PC-9 (cell line): ENCODE measurements at regions not wholly inside any gene's neighbourhood (a gene's known extent, or its start where the extent isn't known, plus 50 kb on each side); places are given as distances from the start of the nearest gene placed in this dataset.

Experiments used
- BruUV-seq: library from RNA; stranded (reverse); fragments of 400-500 nt; replicated peaks from 2 replicates; lab custom pipeline; 2021; lab: Mats Ljungman, UMichigan
- CTCF ChIA-PET: fragments of 300-600 bp; sonication (Branson Sonifier 250); formaldehyde crosslinking; loops from one replicate; lab custom pipeline; 2022; ENCODE audit warnings: antibody characterized with exemption; lab: Charles Lee
- POLR2A ChIA-PET: fragments of 300-600 bp; sonication (Branson Sonifier 250); formaldehyde crosslinking; loops from one replicate; lab custom pipeline; 2022; ENCODE audit warnings: antibody characterized with exemption; ENCODE audit not compliant: unreplicated experiment; lab: Charles Lee
- DNase-seq, 2 experiments: peaks; one replicate each; pipeline versions ENCODE4 v3.0.0 to v3.0.0-alpha.2; 2015 to 2022; ENCODE audit warnings: mixed read lengths in 1 of 2
- H2AFZ ChIP-seq: fragments of 200-600 bp; sonication (generic); 2 replicates; pipeline ENCODE4 v1.8.1; 2017; ENCODE audit warnings: antibody characterized with exemption
- H3F3A ChIP-seq: fragments of 200-600 bp; sonication (generic); 2 replicates; pipeline ENCODE4 v1.8.1; 2017; ENCODE audit warnings: antibody characterized with exemption, mild to moderate bottlenecking, low read depth; ENCODE audit not compliant: insufficient read depth
- H3K27ac ChIP-seq: fragments of 200-600 bp; sonication (generic); 2 replicates; pipeline ENCODE4 v1.6.1; 2016; ENCODE audit warnings: mixed run types
- H3K27me3 ChIP-seq: fragments of 200-600 bp; sonication (generic); 2 replicates; pipeline ENCODE4 v1.6.1; 2016; ENCODE audit warnings: low read depth, mixed run types; ENCODE audit not compliant: insufficient read depth
- H3K36me3 ChIP-seq: fragments of 200-600 bp; sonication (generic); 2 replicates; pipeline ENCODE4 v1.6.1; 2016; ENCODE audit warnings: low read depth, mixed run types
- H3K4me1 ChIP-seq: fragments of 200-600 bp; sonication (generic); replicated peaks from 2 replicates; pipeline ENCODE4 v1.6.1; 2016; ENCODE audit warnings: mixed run types; ENCODE audit not compliant: insufficient read depth
- H3K4me2 ChIP-seq: fragments of 200-600 bp; sonication (generic); 2 replicates; pipeline ENCODE4 v1.6.1; 2017; ENCODE audit warnings: mixed run types
- H3K4me3 ChIP-seq: fragments of 200-600 bp; sonication (generic); 2 replicates; pipeline ENCODE4 v1.6.1; 2016; ENCODE audit warnings: mixed run types
- H3K79me2 ChIP-seq: fragments of 200-600 bp; sonication (generic); 2 replicates; pipeline ENCODE4 v1.6.1; 2017; ENCODE audit warnings: low read depth, mixed run types
- H3K9me2 ChIP-seq: fragments of 200-600 bp; sonication (generic); 2 replicates; pipeline ENCODE4 v1.8.1; 2017; ENCODE audit warnings: mild to moderate bottlenecking; ENCODE audit not compliant: insufficient read depth
- H3K9me3 ChIP-seq: fragments of 200-600 bp; sonication (generic); 2 replicates; pipeline ENCODE4 v1.8.1; 2016; ENCODE audit warnings: low read depth; ENCODE audit not compliant: insufficient read depth
- H4K20me1 ChIP-seq: fragments of 200-600 bp; sonication (generic); 2 replicates; pipeline ENCODE4 v1.8.1; 2017; ENCODE audit not compliant: insufficient read depth
- CTCF ChIP-seq: fragments of 200-600 bp; sonication (generic); conservative IDR thresholded peaks from 2 replicates; pipeline ENCODE4 v1.6.1; 2017; ENCODE audit warnings: mixed run types, antibody characterized with exemption, mild to moderate bottlenecking, moderate library complexity
- EZH2 ChIP-seq: fragments of 200-600 bp; sonication (generic); IDR thresholded peaks from 2 replicates; pipeline ENCODE4 v1.8.0; 2017; ENCODE audit warnings: antibody characterized with exemption, low read depth
- intact Hi-C: fragments of 100-400 bp; cut with micrococcal nuclease; formaldehyde crosslinking; loops from one replicate; pipeline ENCODE4 v1.10.0; 2022; ENCODE audit not compliant: unreplicated experiment

- Histone ChIP-seq H2AFZ (peak overlapping the region; percentile 48), H3K9me3 (peaks cover 25% of the 10 kb centered on the region; the same call in 1 of the 2 replicates), H3K4me3 (no peak overlapping the region), H3K27ac (peak overlapping the region; percentile 60), H3F3A (no peaks in the 10 kb centered on the region), H3K79me2 (no peaks in the 10 kb centered on the region), H4K20me1 (no peaks in the 10 kb centered on the region), H3K9me2 (no peaks in the 10 kb centered on the region), H3K36me3 (no peaks in the 10 kb centered on the region), H3K4me1 (peaks cover 19% of the 10 kb centered on the region), H3K4me2 (peak overlapping the region; percentile 49), H3K27me3 (no peaks in the 10 kb centered on the region)
- CTCF ChIA-PET: interaction anchor here (0.6 to 1.7 kb wide), 3 partner anchors 9 to 557 kb away, joined by 4 to 13 read pairs (median 8); no protein-coding TSS in a partner anchor
- no peak for DNase-seq
- intact Hi-C loops: loop anchor here (1.0 kb wide), 1 partner anchor 10 kb away; no protein-coding TSS in a partner anchor
- POLR2A ChIA-PET: interaction anchor here (0.5 to 0.9 kb wide), 4 partner anchors 13 to 921 kb away, joined by 3 to 12 read pairs (median 4); no protein-coding TSS in a partner anchor
- no TSS peak for BruUV-seq
- TF ChIP-seq EZH2 (no peak), CTCF (no peak)
Observed at GRCh38 chr2:223538920-223539440, 63.2 kb downstream of the SCG2 start.

- H3K79me2 ChIP-seq: no peaks in the 10 kb centered on the region
- no peak overlapping the region for H2AFZ ChIP-seq
- H3K27me3 ChIP-seq: no peaks in the 10 kb centered on the region
- H3F3A ChIP-seq: no peaks in the 10 kb centered on the region; the same call in 1 of the 2 replicates
- DNase-seq: no peak
- no peak overlapping the region for H3K4me2 ChIP-seq
- TF ChIP-seq EZH2: no peak
- no peak for TF ChIP-seq CTCF
- H3K9me2 ChIP-seq: no peaks in the 10 kb centered on the region
- ChIA-PET POLR2A (no interaction called here), CTCF (no interaction called here)
- peaks cover 36% of the 10 kb centered on the region for H3K4me1 ChIP-seq
- H3K9me3 ChIP-seq: peaks cover 25% of the 10 kb centered on the region; the same call in 1 of the 2 replicates
- H3K36me3 ChIP-seq: 0 out of 2 replicates have a peak, but pooled peaks cover 3% of the 10 kb centered on the region
- BruUV-seq: no TSS peak
- H4K20me1 ChIP-seq: no peaks in the 10 kb centered on the region
- intact Hi-C loops: loop anchor here (10.0 kb wide), 1 partner anchor 323 kb away; no protein-coding TSS in a partner anchor
- H3K27ac ChIP-seq: no peak overlapping the region
- H3K4me3 ChIP-seq: no peak overlapping the region
Observed at GRCh38 chr2:223541546-223541945, 60.6 kb downstream of the SCG2 start.

GRCh38 chr2:223542501-223542900 lies 59.7 kb downstream of the SCG2 start:
- intact Hi-C loops: loop anchor here (10.0 kb wide), 1 partner anchor 322 kb away; no protein-coding TSS in a partner anchor
- Histone ChIP-seq H3F3A (peaks cover 2% of the 10 kb centered on the region), H3K4me1 (peaks cover 39% of the 10 kb centered on the region), H3K4me2 (no peak overlapping the region), H4K20me1 (no peaks in the 10 kb centered on the region), H2AFZ (no peak overlapping the region), H3K9me2 (no peaks in the 10 kb centered on the region), H3K27me3 (no peaks in the 10 kb centered on the region), H3K36me3 (0 out of 2 replicates have a peak, but pooled peaks cover 4% of the 10 kb centered on the region), H3K4me3 (no peak overlapping the region), H3K9me3 (peaks cover 31% of the 10 kb centered on the region; the same call in 1 of the 2 replicates), H3K27ac (no peak overlapping the region), H3K79me2 (no peaks in the 10 kb centered on the region)
- ChIA-PET CTCF (interaction anchor here (0.7 kb wide), 1 partner anchor 872 kb away, joined by 3 read pairs; no protein-coding TSS in a partner anchor), POLR2A (no interaction called here)
- no peak for TF ChIP-seq CTCF
- no peak for TF ChIP-seq EZH2
- no peak for DNase-seq
- no TSS peak for BruUV-seq
